GM18517 (cell line): ENCODE measurements at regions not wholly inside any gene's neighbourhood (a gene's known extent, or its start where the extent isn't known, plus 50 kb on each side); places are given as distances from the start of the nearest gene placed in this dataset.
"Not testable (repeated sequence)": the region's sequence is repeated elsewhere in the genome, so short reads cannot be mapped to it uniquely, and the experiment has no call there.

Experiments used
- ATAC-seq: cut with Tn5 transposase; IDR thresholded peaks from one replicate; pipeline ENCODE4 v1.9.1; 2021; ENCODE audit warnings: mild to moderate bottlenecking, moderate library complexity; ENCODE audit not compliant: unreplicated experiment

- no peak for ATAC-seq
These were observed 612.3 kb downstream of the UTRN start for GRCh38 chr6:144897441-144897921.

GRCh38 chr6:144898052-144898689 lies 613.0 kb downstream of the UTRN start:
- ATAC-seq, result no peak

- no peak for ATAC-seq
These were observed 613.6 kb downstream of the UTRN start for GRCh38 chr6:144898741-144899140.

GRCh38 chr6:144899161-144899560 lies 614.0 kb downstream of the UTRN start:
- no peak for ATAC-seq

GRCh38 chr6:144901412-144901811 lies 616.3 kb downstream of the UTRN start:
- no peak for ATAC-seq

GRCh38 chr6:144908004-144908403 lies 622.9 kb downstream of the UTRN start:
- ATAC-seq, result no peak

GRCh38 chr6:144909753-144910285 lies 624.7 kb downstream of the UTRN start:
- no peak for ATAC-seq

- ATAC-seq, result no peak
These were observed 626.2 kb downstream of the UTRN start for GRCh38 chr6:144911322-144911721.

- no peak for ATAC-seq
These were observed 627.3 kb downstream of the UTRN start for GRCh38 chr6:144912474-144912873.

- no peak for ATAC-seq
These were observed 632.9 kb downstream of the UTRN start for GRCh38 chr6:144918073-144918472.

GRCh38 chr6:144919560-144919959 lies 634.4 kb downstream of the UTRN start:
- ATAC-seq, result no peak

- ATAC-seq, result no peak
These were observed 635.3 kb downstream of the UTRN start for GRCh38 chr6:144920391-144920961.

GRCh38 chr6:144921206-144921975 lies 636.3 kb downstream of the UTRN start:
- no peak for ATAC-seq

- no peak for ATAC-seq
These were observed 637.1 kb downstream of the UTRN start for GRCh38 chr6:144922120-144922722.

GRCh38 chr6:144922771-144923490 lies 637.8 kb downstream of the UTRN start:
- ATAC-seq, result not testable (repeated sequence)

GRCh38 chr6:144923491-144923787 lies 638.3 kb downstream of the UTRN start:
- ATAC-seq, result not testable (repeated sequence)

GRCh38 chr6:144928847-144929246 lies 643.7 kb downstream of the UTRN start:
- ATAC-seq, result no peak

GRCh38 chr6:144929262-144929661 lies 644.1 kb downstream of the UTRN start:
- no peak for ATAC-seq

GRCh38 chr6:144931172-144932035 lies 646.3 kb downstream of the UTRN start:
- no peak for ATAC-seq

- no peak for ATAC-seq
These were observed 647.5 kb downstream of the UTRN start for GRCh38 chr6:144932621-144933020.
